ENCODE measurements at regions not wholly inside any gene's neighbourhood (a gene's known extent, or its start where the extent isn't known, plus 50 kb on each side); places are given as distances from the start of the nearest gene placed in this dataset.

DNA sequence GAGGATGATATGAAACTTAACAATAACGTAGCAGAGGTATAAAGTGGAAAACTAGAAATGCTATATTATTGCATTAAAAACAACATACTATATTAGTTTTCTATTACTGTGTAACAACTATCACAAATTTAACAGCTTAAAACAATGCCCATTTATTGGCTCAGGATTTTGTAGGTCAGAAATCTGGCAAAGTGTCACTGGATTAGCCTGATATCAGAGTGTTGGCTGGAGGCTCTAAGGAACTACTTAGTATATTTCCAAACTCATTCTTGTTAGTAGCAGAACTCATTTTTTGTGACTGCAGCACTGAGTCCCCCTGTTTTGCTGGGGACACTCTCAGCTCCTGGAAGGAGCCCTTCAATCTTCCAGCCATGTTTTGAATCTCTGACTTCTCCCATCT lies 306.8 kb downstream of the ETV1 start:
- no peaks in the 10 kb centered on the region for H3K27me3 ChIP-seq (ENCODE audit: control insufficient read depth, low read length)
- H3K9me2 ChIP-seq (replicated peaks; ENCODE audit: control insufficient read depth, low read length): no peaks in the 10 kb centered on the region; the same call in 1 of the 2 replicates

DNA sequence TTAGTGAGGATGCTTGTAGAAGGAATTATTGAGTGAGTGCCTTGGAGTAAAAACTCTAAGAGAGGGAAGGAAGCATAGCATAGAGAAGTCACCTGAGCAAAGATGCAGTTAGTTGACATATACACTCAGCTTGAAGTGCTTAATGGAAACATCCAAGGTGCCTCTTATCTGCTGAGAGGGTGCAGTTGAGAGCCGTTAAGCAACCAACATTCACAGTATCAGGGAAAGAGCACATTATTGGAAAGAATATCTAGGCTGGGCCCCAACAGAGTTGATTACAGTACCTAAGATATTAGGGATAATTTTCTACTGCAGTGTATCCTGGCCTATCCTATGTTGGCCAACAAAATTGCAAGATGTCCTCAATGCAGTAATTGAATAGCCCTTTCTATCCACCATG lies 302.0 kb downstream of the ETV1 start:
- no peaks in the 10 kb centered on the region for H3K4me1 ChIP-seq (ENCODE audit: control insufficient read depth, low read length)
- no peak overlapping the region for H3K27ac ChIP-seq (ENCODE audit: low read depth, low read length)
- H3K9me2 ChIP-seq (replicated peaks; ENCODE audit: control insufficient read depth, low read length): no peaks in the 10 kb centered on the region
- TF ChIP-seq, protein P1, sequence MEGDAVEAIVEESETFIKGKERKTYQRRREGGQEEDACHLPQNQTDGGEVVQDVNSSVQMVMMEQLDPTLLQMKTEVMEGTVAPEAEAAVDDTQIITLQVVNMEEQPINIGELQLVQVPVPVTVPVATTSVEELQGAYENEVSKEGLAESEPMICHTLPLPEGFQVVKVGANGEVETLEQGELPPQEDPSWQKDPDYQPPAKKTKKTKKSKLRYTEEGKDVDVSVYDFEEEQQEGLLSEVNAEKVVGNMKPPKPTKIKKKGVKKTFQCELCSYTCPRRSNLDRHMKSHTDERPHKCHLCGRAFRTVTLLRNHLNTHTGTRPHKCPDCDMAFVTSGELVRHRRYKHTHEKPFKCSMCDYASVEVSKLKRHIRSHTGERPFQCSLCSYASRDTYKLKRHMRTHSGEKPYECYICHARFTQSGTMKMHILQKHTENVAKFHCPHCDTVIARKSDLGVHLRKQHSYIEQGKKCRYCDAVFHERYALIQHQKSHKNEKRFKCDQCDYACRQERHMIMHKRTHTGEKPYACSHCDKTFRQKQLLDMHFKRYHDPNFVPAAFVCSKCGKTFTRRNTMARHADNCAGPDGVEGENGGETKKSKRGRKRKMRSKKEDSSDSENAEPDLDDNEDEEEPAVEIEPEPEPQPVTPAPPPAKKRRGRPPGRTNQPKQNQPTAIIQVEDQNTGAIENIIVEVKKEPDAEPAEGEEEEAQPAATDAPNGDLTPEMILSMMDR (IDR thresholded peaks at IDR 0.05; ENCODE audit: low read depth, low read length, poor library complexity, severe bottlenecking): no peak
- TF ChIP-seq EZH2phosphoT487 (IDR thresholded peaks at IDR 0.05; ENCODE audit: borderline replicate concordance, low read length): no peak
- no peak overlapping the region for H3K4me3 ChIP-seq (ENCODE audit: low read length)
- no peaks in the 10 kb centered on the region for H3K9me3 ChIP-seq (ENCODE audit: control insufficient read depth, insufficient read depth, low read length)
- H3K27me3 ChIP-seq (ENCODE audit: control insufficient read depth, low read length): no peaks in the 10 kb centered on the region
- H3K4me2 ChIP-seq (ENCODE audit: low read length): no peak overlapping the region
- H3K79me2 ChIP-seq (ENCODE audit: control insufficient read depth, low read length): no peaks in the 10 kb centered on the region
- H3K36me3 ChIP-seq (ENCODE audit: control insufficient read depth, low read length): no peaks in the 10 kb centered on the region
- no peaks in the 10 kb centered on the region for H3F3A ChIP-seq (ENCODE audit: control insufficient read depth, insufficient read depth)
- no peaks in the 10 kb centered on the region for H4K20me1 ChIP-seq (ENCODE audit: control insufficient read depth, insufficient read depth, low read depth, low read length)

More for the DNA sequence above, 306.8 kb downstream of the ETV1 start:
- Histone ChIP-seq H3K79me2 (ENCODE audit: control insufficient read depth, low read length) (no peaks in the 10 kb centered on the region), H3K9me3 (ENCODE audit: control insufficient read depth, insufficient read depth, low read length) (no peaks in the 10 kb centered on the region), H3K36me3 (ENCODE audit: control insufficient read depth, low read length) (no peaks in the 10 kb centered on the region), H3K4me3 (ENCODE audit: low read length) (no peak overlapping the region), H4K20me1 (ENCODE audit: control insufficient read depth, insufficient read depth, low read depth, low read length) (no peaks in the 10 kb centered on the region), H3F3A (ENCODE audit: control insufficient read depth, insufficient read depth) (no peaks in the 10 kb centered on the region), H3K27ac (ENCODE audit: low read depth, low read length) (no peak overlapping the region), H3K4me2 (ENCODE audit: low read length) (no peak overlapping the region), H3K4me1 (ENCODE audit: control insufficient read depth, low read length) (no peaks in the 10 kb centered on the region)
- TF ChIP-seq, protein P1 (IDR thresholded peaks at IDR 0.05; ENCODE audit: low read depth, low read length, poor library complexity, severe bottlenecking): no peak
- TF ChIP-seq EZH2phosphoT487 (IDR thresholded peaks at IDR 0.05; ENCODE audit: borderline replicate concordance, low read length): no peak

GRCh38 chr7:13692548-13692947 lies 296.9 kb downstream of the ETV1 start:
- no peaks in the 10 kb centered on the region for H3K4me1 ChIP-seq (ENCODE audit: control insufficient read depth, low read length)
- H3K36me3 ChIP-seq (ENCODE audit: control insufficient read depth, low read length): no peaks in the 10 kb centered on the region
- no peaks in the 10 kb centered on the region for H3K9me2 ChIP-seq (replicated peaks; ENCODE audit: control insufficient read depth, low read length)
- no peak for TF ChIP-seq EZH2phosphoT487 (IDR thresholded peaks at IDR 0.05; ENCODE audit: borderline replicate concordance, low read length)
- TF ChIP-seq, protein P1 (IDR thresholded peaks at IDR 0.05; ENCODE audit: low read depth, low read length, poor library complexity, severe bottlenecking): no peak
- H3K4me2 ChIP-seq (ENCODE audit: low read length): no peak overlapping the region
- no peaks in the 10 kb centered on the region for H3K27me3 ChIP-seq (ENCODE audit: control insufficient read depth, low read length)
- H3K4me3 ChIP-seq (ENCODE audit: low read length): no peak overlapping the region
- H3F3A ChIP-seq (ENCODE audit: control insufficient read depth, insufficient read depth): no peaks in the 10 kb centered on the region
- no peak overlapping the region for H3K27ac ChIP-seq (ENCODE audit: low read depth, low read length)
- no peaks in the 10 kb centered on the region for H4K20me1 ChIP-seq (ENCODE audit: control insufficient read depth, insufficient read depth, low read depth, low read length)
- no peaks in the 10 kb centered on the region for H3K79me2 ChIP-seq (ENCODE audit: control insufficient read depth, low read length)
- no peaks in the 10 kb centered on the region for H3K9me3 ChIP-seq (ENCODE audit: control insufficient read depth, insufficient read depth, low read length)

- Histone ChIP-seq H3K4me1 (ENCODE audit: control insufficient read depth, low read length) (no peaks in the 10 kb centered on the region), H3K79me2 (ENCODE audit: control insufficient read depth, low read length) (no peaks in the 10 kb centered on the region), H3F3A (ENCODE audit: control insufficient read depth, insufficient read depth) (no peaks in the 10 kb centered on the region), H3K9me2 (replicated peaks; ENCODE audit: control insufficient read depth, low read length) (no peaks in the 10 kb centered on the region), H3K9me3 (ENCODE audit: control insufficient read depth, insufficient read depth, low read length) (no peaks in the 10 kb centered on the region), H3K36me3 (ENCODE audit: control insufficient read depth, low read length) (no peaks in the 10 kb centered on the region), H3K4me2 (ENCODE audit: low read length) (no peak overlapping the region), H3K27ac (ENCODE audit: low read depth, low read length) (no peak overlapping the region), H3K27me3 (ENCODE audit: control insufficient read depth, low read length) (no peaks in the 10 kb centered on the region), H3K4me3 (ENCODE audit: low read length) (no peak overlapping the region), H4K20me1 (ENCODE audit: control insufficient read depth, insufficient read depth, low read depth, low read length) (no peaks in the 10 kb centered on the region)
- TF ChIP-seq EZH2phosphoT487 (IDR thresholded peaks at IDR 0.05; ENCODE audit: borderline replicate concordance, low read length): no peak
These were observed 287.2 kb downstream of the ETV1 start for GRCh38 chr7:13702251-13702650.

Measured in DOHH2 (cell line).